H1 (cell line): ENCODE measurements at regions not wholly inside any gene's neighbourhood (a gene's known extent, or its start where the extent isn't known, plus 50 kb on each side); places are given as distances from the start of the nearest gene placed in this dataset.

ENCODE experiments used
- CTCF ChIA-PET: fragments of 300-600 bp; sonication (Branson Sonifier 250); formaldehyde crosslinking; loops from one replicate; lab custom pipeline; 2021; ENCODE audit not compliant: partially characterized antibody; lab: Charles Lee
- POLR2A ChIA-PET: fragments of 300-600 bp; sonication (Branson Sonifier 250); formaldehyde crosslinking; loops from one replicate; lab custom pipeline; 2021; ENCODE audit warnings: inconsistent platforms; ENCODE audit not compliant: partially characterized antibody; lab: Charles Lee
- DNase-seq, 2 experiments: peaks; one replicate each; pipeline versions ENCODE4 v3.0.0 to v3.0.0-alpha.2; 2010 to 2022; ENCODE audit warnings: low spot score in 2 of 2, low read depth in 1 of 2, mixed read lengths in 1 of 2
- FAIRE-seq: peaks from 2 replicates; lab custom pipeline; 2011; peaks lifted over from hg19 to GRCh38; lab: Jason Lieb, UNC
- H2AFZ ChIP-seq: 2 replicates; pipeline ENCODE4 v1.8.1; 2012; ENCODE audit warnings: low read length, inconsistent platforms
- H2AK5ac ChIP-seq: 2 replicates; pipeline ENCODE4 v1.6.1; 2013; ENCODE audit warnings: low read depth, low read length
- H2BK120ac ChIP-seq: replicated peaks from 2 replicates; pipeline ENCODE3; 2013; ENCODE audit warnings: low read depth, low read length, inconsistent platforms
- H2BK12ac ChIP-seq: 2 replicates; pipeline ENCODE4 v1.6.1; 2013; ENCODE audit warnings: low read depth, low read length
- H2BK15ac ChIP-seq: 2 replicates; pipeline ENCODE4 v1.6.1; 2013; ENCODE audit warnings: low read length
- H2BK20ac ChIP-seq: 2 replicates; pipeline ENCODE4 v1.6.1; 2013; ENCODE audit warnings: low read length
- H2BK5ac ChIP-seq: 2 replicates; pipeline ENCODE4 v1.6.1; 2013; ENCODE audit warnings: low read depth, low read length
- H3K14ac ChIP-seq: 2 replicates; pipeline ENCODE4 v1.6.1; 2013; ENCODE audit warnings: inconsistent platforms; ENCODE audit not compliant: insufficient read length
- H3K18ac ChIP-seq: 2 replicates; pipeline ENCODE4 v1.6.1; 2013; ENCODE audit warnings: low read length; ENCODE audit errors: extremely low read depth
- H3K23ac ChIP-seq: 2 replicates; pipeline ENCODE4 v1.6.1; 2013; ENCODE audit warnings: inconsistent platforms; ENCODE audit not compliant: insufficient read length
- H3K23me2 ChIP-seq: 2 replicates; pipeline ENCODE4 v1.6.1; 2013; ENCODE audit warnings: low read depth, low read length
- H3K27ac ChIP-seq: 2 replicates; pipeline ENCODE4 v1.6.1; 2011; ENCODE audit warnings: low read depth, low read length, inconsistent platforms
- H3K27me3 ChIP-seq, 4 experiments: replicated peaks in 1 of 4; 1 replicate in 1 of 4; 2 replicates in 3 of 4; pipeline versions ENCODE4 v1.6.1 to v1.8.1; 2011 to 2013; ENCODE audit warnings: low read length in 3 of 4, mild to moderate bottlenecking in 3 of 4, inconsistent platforms in 2 of 4, mixed read lengths in 2 of 4, moderate library complexity in 1 of 4; ENCODE audit not compliant: control insufficient read depth in 3 of 4, insufficient read depth in 3 of 4; ENCODE audit errors: extremely low read depth in 1 of 4
- H3K36me3 ChIP-seq, 4 experiments: 2 replicates each; pipeline versions ENCODE4 v1.6.1 to v1.8.1; 2011 to 2013; ENCODE audit warnings: mild to moderate bottlenecking in 4 of 4, low read length in 3 of 4, moderate library complexity in 2 of 4, control low read depth in 1 of 4, inconsistent platforms in 1 of 4; ENCODE audit not compliant: insufficient read depth in 4 of 4, control insufficient read depth in 2 of 4
- H3K4ac ChIP-seq: replicated peaks from 2 replicates; pipeline ENCODE3; 2013; ENCODE audit warnings: low read length, low read depth, mixed read lengths, inconsistent platforms; ENCODE audit not compliant: insufficient read length
- H3K4me1 ChIP-seq, 4 experiments: replicated peaks in 1 of 4; 1 replicate in 1 of 4; 2 replicates in 3 of 4; pipeline versions ENCODE4 v1.6.1 to v1.8.1; 2011 to 2013; ENCODE audit warnings: low read length in 3 of 4, inconsistent platforms in 2 of 4, mixed read lengths in 1 of 4; ENCODE audit not compliant: insufficient read depth in 4 of 4, control insufficient read depth in 3 of 4
- H3K4me2 ChIP-seq, 2 experiments: 2 replicates each; pipeline versions ENCODE4 v1.6.1 to v1.8.1; 2011 to 2013; ENCODE audit warnings: low read depth in 2 of 2, low read length in 2 of 2, control low read depth in 1 of 2, inconsistent platforms in 1 of 2, mild to moderate bottlenecking in 1 of 2; ENCODE audit not compliant: insufficient read depth in 1 of 2
- H3K4me3 ChIP-seq, 4 experiments: fragments of 200-600, 300-600 bp in 1 of 4; sonication (generic), shearing (Covaris generic), sonication (Bioruptor Twin) in 1 of 4; 2 replicates each; pipeline versions ENCODE4 v1.5.1 to v1.8.1; 2011 to 2016; ENCODE audit warnings: low read length in 4 of 4, low read depth in 3 of 4, control low read depth in 2 of 4, inconsistent platforms in 2 of 4, mild to moderate bottlenecking in 2 of 4, mixed read lengths in 1 of 4, moderate library complexity in 1 of 4; ENCODE audit not compliant: insufficient read depth in 2 of 4; ENCODE audit errors: extremely low read depth in 1 of 4
- H3K56ac ChIP-seq: replicated peaks from 2 replicates; pipeline ENCODE3; 2013; ENCODE audit warnings: low read depth, mild to moderate bottlenecking, mixed read lengths, low read length, inconsistent platforms; ENCODE audit not compliant: insufficient read length
- H3K79me1 ChIP-seq: 2 replicates; pipeline ENCODE4 v1.6.1; 2013; ENCODE audit warnings: low read depth, low read length, control low read depth
- H3K79me2 ChIP-seq, 2 experiments: 2 replicates each; pipeline versions ENCODE4 v1.6.1 to v1.8.1; 2012 to 2013; ENCODE audit warnings: low read length in 2 of 2, mild to moderate bottlenecking in 2 of 2, inconsistent platforms in 1 of 2; ENCODE audit not compliant: insufficient read depth in 2 of 2, control insufficient read depth in 1 of 2
- H3K9ac ChIP-seq, 4 experiments: replicated peaks in 1 of 4; 1 replicate in 1 of 4; 2 replicates in 3 of 4; pipeline versions ENCODE4 v1.6.1 to v1.8.1; 2011 to 2013; ENCODE audit warnings: low read depth in 3 of 4, low read length in 3 of 4, control low read depth in 2 of 4, mild to moderate bottlenecking in 2 of 4, moderate library complexity in 2 of 4, inconsistent platforms in 1 of 4; ENCODE audit errors: extremely low read depth in 1 of 4
- H3K9me3 ChIP-seq, 2 experiments: 2 replicates each; pipeline versions ENCODE4 v1.6.1 to v1.8.1; 2012 to 2013; ENCODE audit warnings: mild to moderate bottlenecking in 2 of 2, moderate library complexity in 2 of 2, control low read depth in 1 of 2, inconsistent platforms in 1 of 2, low read depth in 1 of 2, low read length in 1 of 2, mixed read lengths in 1 of 2; ENCODE audit not compliant: insufficient read depth in 2 of 2
- H4K20me1 ChIP-seq, 2 experiments: replicated peaks in 1 of 2; 2 replicates each; pipeline versions ENCODE3 to v1.8.1; 2011 to 2013; ENCODE audit warnings: inconsistent platforms in 2 of 2, low read length in 2 of 2, mild to moderate bottlenecking in 1 of 2; ENCODE audit not compliant: insufficient read depth in 2 of 2, control insufficient read depth in 1 of 2
- H4K5ac ChIP-seq: 2 replicates; pipeline ENCODE4 v1.6.1; 2013; ENCODE audit warnings: low read length, low read depth, mixed read lengths, inconsistent platforms; ENCODE audit not compliant: insufficient read length
- H4K8ac ChIP-seq: 2 replicates; pipeline ENCODE4 v1.8.0; 2013; ENCODE audit warnings: mild to moderate bottlenecking, moderate library complexity, low read length, inconsistent platforms; ENCODE audit not compliant: insufficient read depth; ENCODE audit errors: extremely low read depth
- H4K91ac ChIP-seq: replicated peaks from 2 replicates; pipeline ENCODE3; 2013; ENCODE audit warnings: low read length, mixed read lengths, inconsistent platforms; ENCODE audit not compliant: insufficient read length
- ASH2L ChIP-seq: fragments of 200-600, 300-600 bp; sonication (generic); IDR thresholded peaks from one replicate; pipeline ENCODE4 v1.7.1; 2017; ENCODE audit warnings: low read length
- CHD1 ChIP-seq: IDR thresholded peaks from 2 replicates; pipeline ENCODE4 v1.6.1; 2012; ENCODE audit warnings: low read depth, low read length, improper control_type of control experiment
- FOSL1 ChIP-seq: IDR thresholded peaks from 2 replicates; pipeline ENCODE4 v1.6.1; 2011; ENCODE audit warnings: mild to moderate bottlenecking, low read depth, low read length, moderate library complexity; ENCODE audit not compliant: insufficient read depth
- POU5F1 ChIP-seq: IDR thresholded peaks from 2 replicates; pipeline ENCODE4 v1.6.1; 2011; ENCODE audit warnings: low read depth, mild to moderate bottlenecking, low read length, moderate library complexity
- TAF7 ChIP-seq: optimal IDR thresholded peaks from 2 replicates; pipeline ENCODE3; 2011; ENCODE audit warnings: low read depth, mild to moderate bottlenecking, inconsistent platforms, low read length, moderate library complexity, borderline replicate concordance
- USF2 ChIP-seq: IDR thresholded peaks from 2 replicates; pipeline ENCODE4 v1.6.1; 2011; ENCODE audit warnings: low read length, improper control_type of control experiment
- WGBS, 2 experiments: shearing (Covaris generic) in 1 of 2; methylation state at CpG; one replicate each; pipeline versions ENCODE4 v1.1.6 to v1.1.7; 2013 to 2015; ENCODE audit warnings: low lambda C conversion rate in 2 of 2, mixed read lengths in 2 of 2, inconsistent platforms in 1 of 2, low coverage in 1 of 2, missing lambda C conversion rate in 1 of 2; ENCODE audit not compliant: insufficient replicate concordance in 2 of 2, insufficient coverage in 1 of 2, insufficient read length in 1 of 2; ENCODE audit errors: extremely low coverage in 1 of 2, missing lambda C conversion rate in 1 of 2; 5-methylcytosine and 5-hydroxymethylcytosine counted together

- Histone ChIP-seq H3K23me2 (no peaks in the 10 kb centered on the region), H3K4me3 (no peak overlapping the region), H4K20me1 (no peaks in the 10 kb centered on the region), H3K9ac (no peak overlapping the region), H3K4me2 (no peak overlapping the region), H2BK12ac (no peak overlapping the region), H2BK20ac (no peak overlapping the region), H3K14ac (no peak overlapping the region), H3K79me2 (no peaks in the 10 kb centered on the region), H2AK5ac (no peak overlapping the region), H2BK15ac (no peak overlapping the region), H3K27ac (no peak overlapping the region), H2BK5ac (no peak overlapping the region), H4K5ac (no peak overlapping the region), H3K79me1 (no peaks in the 10 kb centered on the region), H3K36me3 (no peaks in the 10 kb centered on the region; a peak in 1 of 8 replicates), H3K27me3 (no peaks in the 10 kb centered on the region), H2AFZ (no peak overlapping the region), H3K4me1 (no peaks in the 10 kb centered on the region), H4K91ac (no peak overlapping the region), H3K18ac (no peak overlapping the region), H4K8ac (no peak overlapping the region), H3K9me3 (no peaks in the 10 kb centered on the region), H3K4ac (no peak overlapping the region), H3K23ac (no peak overlapping the region), H3K56ac (no peak overlapping the region), H2BK120ac (no peak overlapping the region)
- DNase-seq (no peak), FAIRE-seq (no peak)
- 93% methylated on average over 3 of the region's 3 CpGs; no CpG with 5 or more reads in 1 of the 2 experiments for WGBS, 2 experiments
- TF ChIP-seq TAF7: no peak
- TF ChIP-seq ASH2L: no peak
- no peak for TF ChIP-seq FOSL1
- no peak for TF ChIP-seq POU5F1
- TF ChIP-seq CHD1: no peak
- no peak for TF ChIP-seq USF2
- CTCF ChIA-PET: interaction anchor here (0.6 to 1.4 kb wide), 4 partner anchors 8 to 89 kb away, joined by 3 to 4 read pairs (median 3); no protein-coding TSS in a partner anchor
- POLR2A ChIA-PET: no interaction called here
These were observed 414.7 kb upstream of the PROX1 start for GRCh38 chr1:213572912-213573647.
